GM19025 (cell line): ENCODE measurements at regions not wholly inside any gene's neighbourhood (a gene's known extent, or its start where the extent isn't known, plus 50 kb on each side); places are given as distances from the start of the nearest gene placed in this dataset.
"Not testable (repeated sequence)": the region's sequence is repeated elsewhere in the genome, so short reads cannot be mapped to it uniquely, and the experiment has no call there.

Experiments used
- ATAC-seq: cut with Tn5 transposase; IDR thresholded peaks from one replicate; pipeline ENCODE4 v1.9.1; 2021; ENCODE audit warnings: mild to moderate bottlenecking, low read depth, moderate library complexity; ENCODE audit not compliant: unreplicated experiment

GRCh38 chr22:49518436-49518970 is 309.2 kb downstream of the BRD1 start:
- no peak for ATAC-seq

- no peak for ATAC-seq
Observed at GRCh38 chr22:49517667-49518185, 309.9 kb downstream of the BRD1 start.

- ATAC-seq, result no peak
Observed at GRCh38 chr22:49517211-49517610, 310.5 kb downstream of the BRD1 start.

GRCh38 chr22:49515475-49515874 is 312.2 kb downstream of the BRD1 start:
- no peak for ATAC-seq

- ATAC-seq, result no peak
Observed at GRCh38 chr22:49514641-49515040, 313.0 kb downstream of the BRD1 start.

GRCh38 chr22:49514211-49514610 is 313.5 kb downstream of the BRD1 start:
- ATAC-seq, result no peak

GRCh38 chr22:49513358-49513851 is 314.3 kb downstream of the BRD1 start:
- no peak for ATAC-seq

- ATAC-seq, result no peak
Observed at GRCh38 chr22:49512487-49513165, 315.0 kb downstream of the BRD1 start.

GRCh38 chr22:49511393-49512189 is 316.1 kb downstream of the BRD1 start:
- ATAC-seq, result not testable (repeated sequence)

- no peak for ATAC-seq
Observed at GRCh38 chr22:49510718-49511117, 317.0 kb downstream of the BRD1 start.

- no peak for ATAC-seq
Observed at GRCh38 chr22:49509016-49509415, 318.7 kb downstream of the BRD1 start.

GRCh38 chr22:49508561-49508960 is 319.1 kb downstream of the BRD1 start:
- ATAC-seq, result no peak

- no peak for ATAC-seq
Observed at GRCh38 chr22:49507607-49508292, 319.9 kb downstream of the BRD1 start.

GRCh38 chr22:49506010-49506400 is 321.7 kb downstream of the BRD1 start:
- ATAC-seq, result no peak

GRCh38 chr22:49505337-49506009 is 322.2 kb downstream of the BRD1 start:
- ATAC-seq, result no peak

GRCh38 chr22:49503896-49504521 is 323.7 kb downstream of the BRD1 start:
- ATAC-seq, result no peak

- no peak for ATAC-seq
Observed at GRCh38 chr22:49503321-49503720, 324.4 kb downstream of the BRD1 start.

- ATAC-seq, result no peak
Observed at GRCh38 chr22:49502126-49502826, 325.4 kb downstream of the BRD1 start.

GRCh38 chr22:49500942-49501395 is 326.7 kb downstream of the BRD1 start:
- no peak for ATAC-seq
